NCI-H1048 (cell line): ENCODE measurements at regions not wholly inside any gene's neighbourhood (a gene's known extent, or its start where the extent isn't known, plus 50 kb on each side); places are given as distances from the start of the nearest gene placed in this dataset.
"Not testable (repeated sequence)": the region's sequence is repeated elsewhere in the genome, so short reads cannot be mapped to it uniquely, and the experiment has no call there.

Experiments
- DNase-seq: peaks from one replicate; lab custom pipeline; 2025; lab: John Stamatoyannopoulos, UW

DNA sequence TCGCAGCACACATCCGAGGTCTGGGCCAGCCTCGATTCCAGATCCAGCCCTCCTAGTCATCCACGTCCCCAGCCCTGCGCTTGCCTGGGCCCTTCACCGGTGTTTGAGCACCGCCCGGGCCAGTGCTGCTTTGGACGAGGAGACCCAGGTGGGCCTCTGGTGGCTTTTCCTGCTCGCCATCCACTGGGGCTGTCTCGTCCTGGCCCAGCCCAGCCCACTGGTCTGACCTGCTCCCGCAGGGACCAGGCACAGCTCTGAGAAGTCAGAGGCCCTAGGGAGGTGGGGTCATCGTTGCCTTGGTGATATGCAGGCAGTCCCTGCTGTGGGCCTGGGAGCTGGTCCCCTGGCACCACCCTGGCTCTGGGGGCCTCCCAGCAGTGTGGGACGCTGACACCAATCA is 200.8 kb downstream of the USP22 start:
- DNase-seq, result not testable (repeated sequence)

DNA sequence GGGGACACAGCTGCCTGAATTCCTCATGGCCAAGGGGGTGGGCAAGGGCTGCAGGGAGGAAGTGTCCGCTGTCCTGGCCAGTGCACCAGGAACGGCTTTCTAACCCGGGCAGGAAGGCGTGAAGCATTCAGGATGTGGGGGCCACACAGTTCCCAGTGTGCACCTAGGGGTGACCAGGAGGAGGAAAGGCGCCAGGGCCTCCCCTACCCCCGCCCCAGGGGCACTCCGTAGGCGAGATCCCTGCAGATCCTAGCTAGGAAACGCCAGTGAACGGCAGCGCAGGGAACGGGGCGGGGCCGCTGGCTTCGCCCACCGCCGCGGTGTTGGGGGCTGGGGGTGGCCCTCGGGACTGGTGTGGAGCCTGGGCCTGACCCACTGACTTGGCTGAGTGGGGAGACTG is 199.6 kb downstream of the USP22 start:
- DNase-seq, result not testable (repeated sequence)

DNA sequence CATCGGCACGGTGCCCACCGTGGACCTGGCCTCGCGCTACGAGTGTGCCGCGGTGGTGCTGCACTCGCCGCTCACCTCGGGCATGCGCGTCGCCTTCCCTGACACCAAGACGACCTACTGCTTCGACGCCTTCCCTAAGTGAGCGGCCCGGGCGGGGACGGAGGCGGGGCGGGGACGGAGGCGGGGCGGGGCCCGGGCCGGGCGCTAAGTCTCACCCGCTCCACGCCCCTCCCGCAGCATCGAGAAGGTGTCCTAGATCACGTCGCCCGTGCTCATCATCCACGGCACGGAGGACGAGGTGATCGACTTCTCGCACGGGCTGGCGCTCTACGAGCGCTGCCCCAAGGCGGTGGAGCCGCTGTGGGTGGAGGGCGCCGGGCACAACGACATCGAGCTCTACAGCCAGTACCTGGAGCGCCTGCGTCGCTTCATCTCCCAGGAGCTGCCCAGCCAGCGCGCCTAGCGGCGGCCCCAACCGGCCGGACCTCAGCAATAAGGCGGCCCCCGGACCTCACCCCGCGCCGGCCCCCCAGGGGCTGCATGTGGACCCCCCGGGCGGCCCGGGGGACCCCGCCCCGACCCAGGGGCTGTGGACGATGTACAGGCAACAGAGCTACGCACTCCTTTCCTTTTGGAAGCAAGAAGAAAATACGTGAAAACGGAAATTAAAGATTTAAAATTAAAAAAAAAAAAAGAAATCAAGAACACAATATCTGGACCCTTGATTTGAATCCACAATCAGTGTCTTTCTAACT is 198.8 kb downstream of the USP22 start:
- DNase-seq, result not testable (repeated sequence)

DNA sequence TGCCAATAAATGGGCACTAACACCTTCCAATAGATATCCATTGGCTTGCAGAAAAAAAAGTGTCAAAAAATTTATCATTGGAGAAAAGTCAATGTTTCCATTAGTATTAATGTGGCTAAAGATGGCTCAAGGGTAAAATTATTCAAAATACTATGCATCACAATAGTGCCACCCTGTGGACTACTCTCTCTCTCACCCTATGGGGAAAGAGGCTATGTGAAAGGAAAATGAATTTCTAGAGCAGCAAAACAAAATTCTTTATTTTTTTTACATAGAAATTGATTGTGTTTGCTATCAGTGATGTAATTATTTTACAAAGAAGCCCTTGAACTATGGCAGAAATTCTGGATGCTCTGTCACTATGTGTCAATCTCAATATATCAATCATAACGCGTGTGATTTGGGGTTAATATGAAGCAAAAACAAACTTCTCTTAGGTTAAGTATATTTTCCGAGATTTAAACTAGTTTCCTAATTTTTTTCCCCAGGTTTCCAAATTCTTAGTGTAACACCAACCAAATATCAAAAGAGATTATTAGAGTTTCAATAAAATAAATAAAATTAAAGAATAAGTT is 193.9 kb downstream of the USP22 start:
- DNase-seq, result not testable (repeated sequence)

DNA sequence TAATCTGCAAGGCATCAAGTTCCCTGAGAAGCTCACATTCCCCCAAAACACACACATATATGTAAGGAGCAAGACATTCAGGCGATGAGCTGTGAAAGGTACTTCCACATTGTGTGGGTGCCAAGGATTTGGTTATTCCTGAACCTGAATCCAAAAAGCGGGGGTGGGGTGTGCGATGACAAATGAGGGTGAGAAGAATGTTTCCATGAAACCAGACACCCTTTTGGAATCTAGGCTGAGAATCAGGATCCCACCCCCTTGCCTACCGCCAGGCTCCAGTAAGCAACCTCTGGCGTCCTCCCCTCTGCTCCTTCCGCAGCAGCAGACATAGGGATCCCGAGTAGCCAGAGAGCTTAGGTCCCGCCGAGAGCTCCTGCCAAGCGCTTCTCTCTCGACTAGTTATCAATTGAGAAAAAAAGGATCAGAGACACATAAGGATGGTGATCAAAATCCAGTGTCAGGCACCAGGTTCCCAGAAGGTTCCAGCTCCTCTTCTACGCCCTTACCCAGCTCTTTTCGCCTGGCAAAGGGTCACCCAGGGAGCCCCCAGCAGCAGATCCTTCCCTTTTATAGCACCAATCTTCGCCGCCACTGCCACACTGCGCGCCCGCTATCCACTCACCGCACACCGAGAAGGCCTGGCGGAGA is 191.1 kb downstream of the USP22 start:
- not testable (repeated sequence) for DNase-seq

- no peak for DNase-seq
These were observed 190.4 kb downstream of the USP22 start for GRCh38 chr17:20852239-20852989.

DNA sequence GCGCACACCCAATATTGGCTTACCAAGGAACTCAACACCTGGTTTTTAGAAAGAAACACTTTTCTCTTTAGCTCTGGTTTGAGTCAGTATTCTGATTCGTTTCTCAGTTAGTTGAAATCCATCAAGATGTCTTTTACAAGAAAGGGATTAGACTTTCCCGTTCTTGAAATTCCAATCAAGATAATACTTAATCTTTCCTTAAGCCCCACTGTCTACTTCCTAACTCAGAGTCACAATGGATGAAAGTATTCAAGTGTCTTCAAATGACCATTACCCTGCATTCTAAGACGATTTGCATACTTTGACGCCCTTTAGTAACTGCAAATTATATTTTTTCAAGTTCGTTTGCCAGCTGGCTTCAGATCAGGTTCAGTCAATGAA is 189.8 kb downstream of the USP22 start:
- no peak for DNase-seq

DNA sequence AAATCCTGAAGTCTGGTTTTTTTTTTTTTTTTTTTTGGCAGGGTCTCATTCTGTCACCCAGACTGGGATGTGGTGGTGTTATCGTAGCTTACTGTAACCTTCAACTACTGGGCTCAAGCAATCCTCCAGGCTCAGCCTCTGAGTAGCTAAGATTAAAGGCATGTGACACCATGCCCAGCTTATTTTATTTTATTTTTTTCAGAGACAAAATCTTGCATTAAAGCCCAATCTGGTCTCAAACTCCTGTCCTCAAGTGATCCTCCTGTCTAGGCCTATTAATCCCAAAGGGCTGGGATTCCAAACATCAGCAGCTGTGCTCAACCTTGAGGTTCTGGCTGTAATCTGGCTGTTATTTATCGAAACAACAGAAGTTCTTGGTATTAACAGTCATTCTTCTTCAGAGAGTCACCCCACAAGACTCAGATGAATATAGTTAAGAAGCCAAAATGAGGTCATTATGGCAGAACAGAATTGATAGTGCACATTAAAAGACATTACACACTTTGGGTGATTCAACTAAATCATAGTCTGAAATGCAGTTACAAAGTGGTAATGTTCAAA is 186.8 kb downstream of the USP22 start:
- not testable (repeated sequence) for DNase-seq

DNA sequence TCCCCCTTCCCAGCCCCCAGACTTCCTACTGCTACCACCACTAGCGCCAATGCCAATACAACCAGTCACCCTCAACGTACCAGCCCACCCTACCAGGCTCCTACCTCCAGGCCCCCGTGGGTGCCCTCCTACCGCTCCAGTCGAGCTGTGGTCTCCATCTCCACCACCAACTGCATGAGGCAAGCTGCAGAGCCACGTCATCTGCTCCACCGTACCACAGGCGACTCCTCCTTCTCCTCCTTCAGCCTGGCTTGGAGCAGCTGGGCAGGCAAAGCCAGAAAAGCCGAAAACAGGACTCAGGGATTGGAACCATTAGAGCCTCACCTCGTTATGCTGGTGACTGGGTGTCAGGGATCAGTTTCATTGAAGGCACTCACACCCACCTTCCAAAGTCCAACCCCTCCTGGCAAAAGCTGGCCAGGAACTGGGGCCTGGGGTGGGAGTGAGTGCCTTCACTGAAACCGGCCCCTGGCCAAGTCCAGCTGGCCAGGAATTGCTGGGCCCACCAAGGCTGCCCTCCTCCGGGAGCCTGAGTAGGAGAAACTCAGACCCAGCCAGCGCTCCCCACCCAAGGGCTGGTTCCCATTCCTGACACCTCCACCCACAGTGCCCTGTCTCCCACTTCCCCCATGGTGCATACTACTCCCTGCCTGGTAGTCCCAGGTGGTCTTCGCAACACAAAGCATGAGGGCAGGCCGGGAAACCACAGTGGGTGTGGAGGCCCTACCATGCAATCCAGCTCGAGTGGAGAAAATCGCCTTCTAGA is 176.2 kb downstream of the USP22 start:
- not testable (repeated sequence) for DNase-seq

GRCh38 chr17:20867436-20867937 is 175.3 kb downstream of the USP22 start:
- DNase-seq, result not testable (repeated sequence)

DNA sequence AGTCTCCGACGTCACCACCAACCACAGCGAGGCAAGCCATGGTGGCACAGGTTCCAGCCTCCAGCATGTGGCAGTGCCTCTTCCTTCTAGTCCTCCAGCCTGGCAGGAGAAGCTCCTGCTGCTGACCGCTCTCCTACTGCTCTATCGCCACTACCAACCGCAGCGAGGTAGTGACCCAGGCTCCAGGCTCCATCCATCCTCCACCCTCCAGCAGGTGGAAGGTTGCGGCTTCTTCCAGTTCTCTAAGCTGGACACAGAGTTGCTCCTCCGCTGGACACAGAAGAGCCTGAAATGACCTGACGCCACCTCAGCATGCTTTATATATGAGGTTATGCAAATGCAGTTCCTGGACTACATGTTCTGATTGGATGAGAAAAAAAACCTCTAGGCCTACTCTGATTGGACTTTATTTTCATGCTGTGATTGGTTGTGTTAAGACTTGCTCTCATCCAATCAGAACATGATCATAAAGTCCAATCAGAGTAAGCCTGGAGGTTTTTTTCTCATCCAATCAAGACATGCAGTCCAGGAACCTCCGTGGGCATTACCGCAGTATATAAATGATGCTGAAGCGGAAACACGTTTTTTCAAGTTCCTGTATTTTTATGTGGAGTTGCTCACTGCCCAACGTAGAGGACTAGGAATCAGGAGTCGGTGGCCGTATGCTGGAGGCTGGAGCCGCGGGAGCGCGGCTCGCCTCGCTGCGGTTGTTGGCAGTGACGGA is 174.7 kb downstream of the USP22 start:
- peak; percentile 21 for DNase-seq

GRCh38 chr17:20868662-20869007 is 174.2 kb downstream of the USP22 start:
- not testable (repeated sequence) for DNase-seq

DNA sequence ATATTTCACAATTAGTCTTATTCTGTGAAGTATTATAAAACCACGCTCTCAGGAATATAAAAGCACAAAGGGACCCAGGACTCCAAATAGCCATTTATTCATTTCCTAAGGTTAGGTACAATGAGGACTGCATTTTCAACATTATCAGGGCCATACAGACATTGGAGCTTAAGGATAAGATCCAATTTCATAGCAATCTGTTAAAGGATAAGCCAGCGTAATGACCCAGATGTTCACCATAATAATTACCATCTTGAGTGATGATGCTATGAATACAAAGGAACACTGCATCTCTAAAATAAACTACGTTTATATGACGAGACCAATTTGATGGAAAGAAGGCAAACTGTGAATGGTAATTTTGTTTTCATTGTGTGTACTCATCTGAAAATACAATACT is 169.6 kb downstream of the USP22 start:
- not testable (repeated sequence) for DNase-seq

DNA sequence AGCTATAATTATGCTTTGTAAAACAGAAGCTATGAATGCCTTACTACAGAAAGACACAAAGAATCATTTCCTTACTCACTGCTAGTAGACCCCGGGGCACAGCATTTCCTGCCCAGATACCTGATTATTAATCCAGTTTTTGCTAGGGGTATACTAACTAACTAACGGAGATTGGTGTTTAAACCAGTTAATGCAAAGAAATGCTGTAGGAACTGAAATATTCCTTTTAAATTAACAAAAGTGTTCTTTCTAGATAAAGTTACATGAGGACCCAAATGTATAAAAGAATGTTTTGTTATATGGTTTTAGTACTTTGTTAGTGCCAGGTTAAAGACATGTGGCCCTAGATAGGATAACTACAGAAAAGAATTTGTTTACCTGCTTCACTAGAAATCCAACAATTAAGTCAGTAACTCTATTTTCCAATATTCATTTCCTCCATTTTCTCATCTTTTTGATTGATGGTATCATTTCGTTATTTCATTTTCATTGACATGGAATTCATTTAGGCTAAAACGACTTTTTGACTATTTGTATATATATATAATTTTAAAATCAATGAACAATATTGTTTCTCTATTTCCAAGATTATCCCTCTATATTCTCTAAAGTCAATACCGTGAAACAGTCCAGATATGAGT is 169.0 kb downstream of the USP22 start:
- DNase-seq, result not testable (repeated sequence)

DNA sequence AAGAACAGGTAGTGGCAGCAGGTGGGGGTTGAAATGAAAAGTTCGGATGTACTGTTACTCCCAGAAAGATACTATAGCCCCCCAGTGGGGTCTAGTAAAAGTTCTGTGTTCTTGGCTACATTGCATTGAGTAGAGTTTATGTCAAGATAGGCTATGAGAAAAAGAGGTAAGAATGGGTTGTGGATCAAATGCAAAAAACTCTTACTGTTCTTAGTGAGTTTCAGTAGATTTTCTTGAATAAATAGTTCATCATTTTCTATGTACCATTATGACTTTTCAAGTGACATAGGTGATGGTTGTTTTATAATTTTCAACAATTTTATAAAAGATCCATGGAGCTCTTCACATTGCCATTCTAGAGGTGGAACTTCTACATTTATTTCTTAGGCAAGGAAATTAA is 165.4 kb downstream of the USP22 start:
- DNase-seq, result not testable (repeated sequence)

DNA sequence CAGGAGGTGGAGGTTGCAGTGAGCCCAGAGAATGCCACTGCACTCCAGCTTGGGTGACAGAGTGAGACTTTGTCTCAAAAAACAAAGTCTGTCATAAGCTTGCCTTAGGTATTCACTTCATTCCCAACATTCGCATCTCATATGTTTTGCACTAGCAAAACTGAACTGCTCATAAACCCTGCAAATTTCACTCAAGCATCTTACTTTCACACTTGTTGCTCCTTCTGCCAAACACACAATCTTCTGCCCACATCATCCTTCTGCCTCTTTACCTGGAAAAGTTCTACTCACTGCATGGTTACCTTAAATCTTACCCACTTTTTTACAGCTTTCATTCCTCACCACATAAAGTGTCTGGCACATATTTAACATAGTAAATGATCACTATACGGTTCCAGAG is 152.5 kb downstream of the USP22 start:
- no peak for DNase-seq

- DNase-seq, result not testable (repeated sequence)
These were observed 147.4 kb downstream of the USP22 start for GRCh38 chr17:20895426-20895825.

GRCh38 chr17:20896153-20896649 is 146.6 kb downstream of the USP22 start:
- no peak for DNase-seq

DNA sequence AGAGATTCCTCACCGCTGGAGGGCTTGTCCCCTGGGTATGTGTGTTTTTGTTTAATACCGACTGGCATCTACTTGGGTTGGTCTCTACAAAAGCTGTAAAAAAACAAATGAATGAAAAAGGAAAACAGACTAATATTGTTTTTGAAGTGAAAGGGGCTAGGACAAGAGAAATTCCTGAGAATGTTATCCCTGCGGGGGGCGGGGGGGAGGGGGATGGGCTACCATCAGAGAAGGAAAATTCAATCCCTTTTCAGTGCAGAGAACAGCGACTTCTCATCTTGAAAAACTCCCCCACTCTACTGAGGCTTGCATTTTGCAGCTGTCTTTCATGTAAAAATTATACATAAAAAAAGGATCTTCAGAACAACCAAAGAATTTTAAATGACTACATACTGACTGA is 144.1 kb downstream of the USP22 start:
- not testable (repeated sequence) for DNase-seq

DNA sequence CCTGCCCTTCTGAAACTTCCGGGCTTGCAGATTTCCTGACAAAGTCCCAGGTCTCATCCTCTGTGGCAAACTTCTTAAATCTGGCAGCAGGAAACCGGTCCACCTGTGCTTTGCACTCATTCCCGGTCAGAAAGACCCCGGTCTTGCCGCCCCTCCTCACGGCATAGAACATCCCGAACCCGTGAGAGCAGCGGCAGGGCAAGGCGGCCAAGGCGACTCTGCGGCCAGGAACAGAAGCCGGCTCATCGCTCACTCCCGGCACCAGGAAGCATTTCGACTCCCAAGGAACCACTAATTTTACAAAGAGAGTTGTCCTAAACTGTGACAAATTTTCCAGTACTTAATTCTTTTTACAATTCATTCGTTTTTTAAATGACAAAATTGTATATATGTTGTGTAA is 140.3 kb downstream of the USP22 start:
- DNase-seq, result not testable (repeated sequence)
